ENCODE measurements at regions not wholly inside any gene's neighbourhood (a gene's known extent, or its start where the extent isn't known, plus 50 kb on each side); places are given as distances from the start of the nearest gene placed in this dataset.

DNA sequence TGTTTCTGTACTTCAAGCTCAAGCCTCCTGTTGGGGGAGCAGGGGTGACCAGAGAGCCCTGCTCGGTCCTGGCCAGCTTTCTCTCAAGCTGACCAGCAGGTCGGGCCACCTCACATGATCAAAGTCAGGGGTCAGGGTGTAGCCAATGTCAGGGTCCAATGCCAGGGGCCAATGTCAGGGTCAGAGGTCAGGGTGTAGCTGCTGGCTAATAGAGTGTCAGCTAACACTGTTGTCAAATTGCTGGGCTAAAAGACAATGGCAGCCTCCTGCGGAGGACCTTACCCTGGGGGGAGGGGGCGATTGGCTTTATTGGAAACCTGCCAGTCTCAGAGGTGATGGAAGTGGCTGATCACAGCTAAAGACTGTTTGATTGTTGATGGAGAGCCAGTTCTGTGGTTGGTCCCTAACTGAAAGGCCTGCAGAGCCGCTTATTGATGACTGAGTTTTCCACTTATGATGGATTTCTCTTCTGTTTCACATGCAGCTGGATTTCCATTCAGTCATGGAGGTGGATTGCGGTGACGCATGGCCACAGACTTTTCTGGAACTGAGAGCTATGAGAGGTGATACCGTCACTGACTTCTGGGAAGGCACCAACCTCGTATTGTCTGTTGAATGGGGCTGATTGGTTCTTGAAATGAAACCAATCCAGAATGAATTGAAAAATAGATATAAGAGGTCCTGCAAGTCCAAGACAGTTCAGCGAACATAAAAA lies 97.4 kb upstream of the ZFHX3 start (continued):
- TF ChIP-seq EED (IDR thresholded peaks at IDR 0.05; ENCODE audit: low read depth): no peak
- TF ChIP-seq BMI1 (IDR thresholded peaks at IDR 0.05; ENCODE audit: borderline replicate concordance): no peak
- no peak for TF ChIP-seq NFYA (IDR thresholded peaks at IDR 0.05; ENCODE audit: borderline replicate concordance, low read depth, low read length)
- TF ChIP-seq, protein P1, sequence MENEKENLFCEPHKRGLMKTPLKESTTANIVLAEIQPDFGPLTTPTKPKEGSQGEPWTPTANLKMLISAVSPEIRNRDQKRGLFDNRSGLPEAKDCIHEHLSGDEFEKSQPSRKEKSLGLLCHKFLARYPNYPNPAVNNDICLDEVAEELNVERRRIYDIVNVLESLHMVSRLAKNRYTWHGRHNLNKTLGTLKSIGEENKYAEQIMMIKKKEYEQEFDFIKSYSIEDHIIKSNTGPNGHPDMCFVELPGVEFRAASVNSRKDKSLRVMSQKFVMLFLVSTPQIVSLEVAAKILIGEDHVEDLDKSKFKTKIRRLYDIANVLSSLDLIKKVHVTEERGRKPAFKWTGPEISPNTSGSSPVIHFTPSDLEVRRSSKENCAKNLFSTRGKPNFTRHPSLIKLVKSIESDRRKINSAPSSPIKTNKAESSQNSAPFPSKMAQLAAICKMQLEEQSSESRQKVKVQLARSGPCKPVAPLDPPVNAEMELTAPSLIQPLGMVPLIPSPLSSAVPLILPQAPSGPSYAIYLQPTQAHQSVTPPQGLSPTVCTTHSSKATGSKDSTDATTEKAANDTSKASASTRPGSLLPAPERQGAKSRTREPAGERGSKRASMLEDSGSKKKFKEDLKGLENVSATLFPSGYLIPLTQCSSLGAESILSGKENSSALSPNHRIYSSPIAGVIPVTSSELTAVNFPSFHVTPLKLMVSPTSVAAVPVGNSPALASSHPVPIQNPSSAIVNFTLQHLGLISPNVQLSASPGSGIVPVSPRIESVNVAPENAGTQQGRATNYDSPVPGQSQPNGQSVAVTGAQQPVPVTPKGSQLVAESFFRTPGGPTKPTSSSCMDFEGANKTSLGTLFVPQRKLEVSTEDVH (IDR thresholded peaks at IDR 0.05; ENCODE audit: low read depth, partially characterized antibody): no peak
- TF ChIP-seq ZNF592 (IDR thresholded peaks at IDR 0.05): no peak
